ENCODE measurements at regions not wholly inside any gene's neighbourhood (a gene's known extent, or its start where the extent isn't known, plus 50 kb on each side); places are given as distances from the start of the nearest gene placed in this dataset.

GRCh38 chr6:145270464-145270863 lies 464.9 kb downstream of the EPM2A start:
- H3K9me3 ChIP-seq (ENCODE audit: control insufficient read depth, low read depth, low read length), result no peaks in the 10 kb centered on the region
- no peak overlapping the region for H3K14ac ChIP-seq (ENCODE audit: insufficient read depth, low read length)
- H3K18ac ChIP-seq (ENCODE audit: insufficient read length, low read depth, low read length), result no peak overlapping the region
- H2AK5ac ChIP-seq (ENCODE audit: insufficient read length, low read length), result no peak overlapping the region
- H3K9ac ChIP-seq (ENCODE audit: extremely low read depth, insufficient read length, low read length), result no peak overlapping the region
- no peak overlapping the region for H2BK15ac ChIP-seq (ENCODE audit: low read depth, low read length)
- no peak overlapping the region for H2BK12ac ChIP-seq (ENCODE audit: insufficient read length, low read depth, low read length)
- no peak overlapping the region for H4K91ac ChIP-seq (ENCODE audit: insufficient read length, low read depth, low read length)
- no peaks in the 10 kb centered on the region for H3K27me3 ChIP-seq (ENCODE audit: insufficient read depth, low read length)
- H3K23ac ChIP-seq (ENCODE audit: insufficient read length, low read depth, low read length), result no peak overlapping the region
- WGBS (ENCODE audit: extremely low coverage, insufficient read length, low lambda C conversion rate), result no CpG with 5 or more reads among the region's 2 CpGs
- Mint-ChIP-seq H3K36me3 (ENCODE audit: insufficient read depth in 1 of 3, low read depth in 3 of 3) (no peaks in the 10 kb centered on the region), H3K4me1 (no peaks in the 10 kb centered on the region), H3K27ac (no peak overlapping the region; a peak in 1 of 7 replicates), H3K27me3 (ENCODE audit: low read depth) (no peaks in the 10 kb centered on the region), H3K4me3 (no peak overlapping the region), H3K9me3 (no peaks in the 10 kb centered on the region)
- no peaks in the 10 kb centered on the region for H4K20me1 ChIP-seq (ENCODE audit: control insufficient read depth, insufficient read depth, insufficient read length)
- DNase-seq, result no peak
- no peak overlapping the region for H3K27ac ChIP-seq (ENCODE audit: insufficient read length, low read depth, low read length)
- no peaks in the 10 kb centered on the region for H3K79me1 ChIP-seq (ENCODE audit: insufficient read depth, low read depth, low read length, poor library complexity, severe bottlenecking)
- no peak overlapping the region for H3K56ac ChIP-seq (ENCODE audit: insufficient read length, low read depth, low read length)
- no peak overlapping the region for H2AFZ ChIP-seq (ENCODE audit: low read length)
- no peak overlapping the region for H2BK5ac ChIP-seq (ENCODE audit: insufficient read length, low read length)
- no peaks in the 10 kb centered on the region for H3K79me2 ChIP-seq (ENCODE audit: insufficient read depth, low read length)
- no peak overlapping the region for H3T11ph ChIP-seq (ENCODE audit: low read length)
- no peaks in the 10 kb centered on the region for H3K4me1 ChIP-seq (ENCODE audit: insufficient read depth, low read length)
- H3K4ac ChIP-seq (ENCODE audit: low read depth, low read length), result no peak overlapping the region
- no peak overlapping the region for H2BK120ac ChIP-seq (ENCODE audit: low read depth, low read length, poor library complexity, severe bottlenecking)
- H4K5ac ChIP-seq (ENCODE audit: insufficient read length, low read depth, low read length), result no peak overlapping the region
- no peak overlapping the region for H3K4me2 ChIP-seq (ENCODE audit: insufficient read depth, insufficient read length, low read length)
- no peak overlapping the region for H4K8ac ChIP-seq (replicated peaks; ENCODE audit: insufficient read length, low read depth, low read length)
- no peak overlapping the region for H2BK20ac ChIP-seq (ENCODE audit: low read depth, low read length, poor library complexity, severe bottlenecking)
- no peaks in the 10 kb centered on the region for H3K23me2 ChIP-seq (ENCODE audit: insufficient read length, low read depth, low read length, poor library complexity, severe bottlenecking)
- TF ChIP-seq CTCF (conservative IDR thresholded peaks at IDR 0.05), result no peak

All from H9 (cell line).